GM12891 (cell line): ENCODE measurements at regions not wholly inside any gene's neighbourhood (a gene's known extent, or its start where the extent isn't known, plus 50 kb on each side); places are given as distances from the start of the nearest gene placed in this dataset.

Source experiments
- POLR2A ChIP-seq: IDR thresholded peaks from 2 replicates; pipeline ENCODE4 v1.6.1; 2011; ENCODE audit warnings: low read depth, low read length, control low read depth
- POLR2AphosphoS5 ChIP-seq: IDR thresholded peaks from 2 replicates; pipeline ENCODE4 v1.6.1; 2011; ENCODE audit warnings: low read depth, low read length, control low read depth

- no peak for TF ChIP-seq POLR2A
- no peak for TF ChIP-seq POLR2AphosphoS5
These were observed 102.0 kb downstream of the ERCC5 start for GRCh38 chr13:102947745-102948405.
